ENCODE measurements at regions not wholly inside any gene's neighbourhood (a gene's known extent, or its start where the extent isn't known, plus 50 kb on each side); places are given as distances from the start of the nearest gene placed in this dataset.
"Not testable (repeated sequence)": the region's sequence is repeated elsewhere in the genome, so short reads cannot be mapped to it uniquely, and the experiment has no call there.

DNA sequence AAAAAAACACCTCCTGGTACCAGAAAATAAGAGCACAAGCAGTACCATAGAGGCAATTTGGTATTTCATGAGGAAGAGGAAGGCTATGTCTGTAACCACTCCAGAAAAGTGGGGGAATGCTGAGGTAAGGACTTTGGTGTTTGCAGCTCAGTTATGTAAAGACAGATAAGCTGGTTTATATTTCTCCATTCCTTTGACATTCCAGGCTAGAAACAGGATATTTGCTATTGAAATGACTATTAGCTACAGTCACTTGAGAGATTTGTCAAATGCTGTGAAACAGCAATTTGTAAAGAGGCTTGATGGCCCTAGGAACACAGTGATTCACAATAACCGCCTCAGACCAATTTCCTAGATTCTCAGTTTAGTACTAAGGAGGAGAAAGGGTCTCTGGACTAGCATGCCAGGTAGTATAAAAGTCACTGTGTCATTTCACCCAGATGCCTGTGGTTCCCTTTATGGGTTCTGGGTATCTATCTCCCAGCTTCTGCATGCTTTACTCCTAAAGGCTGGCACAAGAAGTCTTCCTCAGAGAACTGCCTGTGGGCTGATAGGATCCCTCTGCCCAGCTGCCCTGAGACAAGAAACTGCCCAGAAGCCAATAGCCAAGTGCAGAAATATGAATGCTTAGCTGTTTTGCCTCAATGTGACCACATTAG is 80.5 kb downstream of the VCAM1 start:
- DNase-seq (ENCODE audit: low read depth), result peak; percentile 16
- no peak overlapping the region for H3K4me3 ChIP-seq (ENCODE audit: low read length)
- TF ChIP-seq, protein P1, sequence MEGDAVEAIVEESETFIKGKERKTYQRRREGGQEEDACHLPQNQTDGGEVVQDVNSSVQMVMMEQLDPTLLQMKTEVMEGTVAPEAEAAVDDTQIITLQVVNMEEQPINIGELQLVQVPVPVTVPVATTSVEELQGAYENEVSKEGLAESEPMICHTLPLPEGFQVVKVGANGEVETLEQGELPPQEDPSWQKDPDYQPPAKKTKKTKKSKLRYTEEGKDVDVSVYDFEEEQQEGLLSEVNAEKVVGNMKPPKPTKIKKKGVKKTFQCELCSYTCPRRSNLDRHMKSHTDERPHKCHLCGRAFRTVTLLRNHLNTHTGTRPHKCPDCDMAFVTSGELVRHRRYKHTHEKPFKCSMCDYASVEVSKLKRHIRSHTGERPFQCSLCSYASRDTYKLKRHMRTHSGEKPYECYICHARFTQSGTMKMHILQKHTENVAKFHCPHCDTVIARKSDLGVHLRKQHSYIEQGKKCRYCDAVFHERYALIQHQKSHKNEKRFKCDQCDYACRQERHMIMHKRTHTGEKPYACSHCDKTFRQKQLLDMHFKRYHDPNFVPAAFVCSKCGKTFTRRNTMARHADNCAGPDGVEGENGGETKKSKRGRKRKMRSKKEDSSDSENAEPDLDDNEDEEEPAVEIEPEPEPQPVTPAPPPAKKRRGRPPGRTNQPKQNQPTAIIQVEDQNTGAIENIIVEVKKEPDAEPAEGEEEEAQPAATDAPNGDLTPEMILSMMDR (conservative IDR thresholded peaks at IDR 0.05; ENCODE audit: low read depth, low read length), result no peak

- not testable (repeated sequence) for DNase-seq (ENCODE audit: low read depth)
Measured at GRCh38 chr1:100801256-100801655, 81.7 kb downstream of the VCAM1 start.

DNA sequence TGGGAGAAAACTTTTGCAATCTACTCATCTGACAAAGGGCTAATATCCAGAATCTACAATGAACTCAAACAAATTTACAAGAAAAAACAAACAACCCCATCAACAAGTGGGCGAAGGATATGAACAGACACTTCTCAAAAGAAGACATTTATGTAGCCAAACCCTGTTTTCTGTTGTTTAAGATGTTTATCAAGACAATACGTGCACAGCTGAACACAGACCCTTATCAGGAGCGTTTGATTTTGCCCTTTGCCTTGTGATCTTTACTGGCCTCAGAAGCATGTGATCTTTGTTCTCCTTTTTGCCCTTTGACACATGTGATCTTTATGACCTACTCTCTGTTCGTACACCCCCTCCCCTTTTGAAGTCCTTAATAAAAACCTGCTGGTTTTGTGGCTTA is 83.7 kb downstream of the VCAM1 start:
- not testable (repeated sequence) for H3K4me3 ChIP-seq (ENCODE audit: low read length); DNase-seq (ENCODE audit: low read depth)

More at GRCh38 chr1:100801256-100801655, 81.7 kb downstream of the VCAM1 start:
- H3K4me3 ChIP-seq (ENCODE audit: low read length), result not testable (repeated sequence)

DNA sequence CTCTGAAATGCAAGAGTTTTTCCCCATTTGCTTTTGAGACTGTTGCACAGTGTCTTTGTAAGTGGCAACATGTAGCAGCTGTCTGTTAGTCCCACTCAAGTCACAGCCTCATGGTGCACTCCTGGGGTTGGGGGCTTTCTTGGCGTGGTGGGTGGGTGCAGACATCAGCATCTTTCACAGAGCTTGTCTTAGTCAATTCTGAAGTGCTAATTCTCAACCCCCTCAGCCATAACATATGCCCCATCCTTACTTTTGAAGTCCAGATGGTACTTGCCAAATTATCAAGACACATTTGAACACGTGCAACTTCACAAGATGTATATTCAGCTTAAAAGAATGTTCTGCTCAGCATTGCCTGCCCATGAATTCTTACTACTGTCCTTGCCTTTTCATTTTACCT is 87.1 kb downstream of the VCAM1 start:
- TF ChIP-seq, protein P1 (conservative IDR thresholded peaks at IDR 0.05; ENCODE audit: low read depth, low read length), result no peak
- H3K4me3 ChIP-seq (ENCODE audit: low read length), result no peak overlapping the region
- DNase-seq (ENCODE audit: low read depth), result no peak

GRCh38 chr1:100810360-100810759 is 84.3 kb downstream of the EXTL2 start:
- H3K4me3 ChIP-seq (ENCODE audit: low read length), result no peak overlapping the region
- TF ChIP-seq, protein P1 (conservative IDR thresholded peaks at IDR 0.05; ENCODE audit: low read depth, low read length), result no peak
- no peak for DNase-seq (ENCODE audit: low read depth)

- TF ChIP-seq, protein P1 (conservative IDR thresholded peaks at IDR 0.05; ENCODE audit: low read depth, low read length), result no peak
- DNase-seq (ENCODE audit: low read depth), result no peak
- no peak overlapping the region for H3K4me3 ChIP-seq (ENCODE audit: low read length)
Measured at GRCh38 chr1:100811808-100812207, 82.8 kb downstream of the EXTL2 start.

GRCh38 chr1:100814938-100815337 is 79.7 kb downstream of the EXTL2 start:
- DNase-seq (ENCODE audit: low read depth); H3K4me3 ChIP-seq (ENCODE audit: low read length): not testable (repeated sequence)

DNA sequence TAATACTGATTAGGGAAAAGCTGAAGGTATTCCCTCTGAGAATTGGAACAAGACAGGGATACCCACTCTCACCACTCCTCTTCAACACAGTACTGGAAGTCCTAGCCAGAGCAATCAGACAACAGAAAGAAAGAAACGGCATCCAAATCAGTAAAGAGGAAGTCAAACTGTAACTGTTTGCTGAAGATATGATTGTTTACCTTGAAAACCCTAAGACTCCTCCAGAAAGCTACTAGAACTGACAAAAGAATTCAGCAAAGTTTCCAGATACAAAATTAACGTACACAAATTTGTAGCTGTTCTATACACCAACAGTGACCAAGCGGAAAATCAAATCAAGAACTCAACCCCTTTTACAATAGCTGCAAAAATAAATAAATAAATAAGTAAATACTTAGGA is 78.6 kb downstream of the EXTL2 start:
- no peak for DNase-seq (ENCODE audit: low read depth)
- TF ChIP-seq, protein P1 (conservative IDR thresholded peaks at IDR 0.05; ENCODE audit: low read depth, low read length), result no peak
- H3K4me3 ChIP-seq (ENCODE audit: low read length), result no peak overlapping the region

- not testable (repeated sequence) for DNase-seq (ENCODE audit: low read depth); H3K4me3 ChIP-seq (ENCODE audit: low read length)
Measured at GRCh38 chr1:100820195-100820594, 74.4 kb downstream of the EXTL2 start.

GRCh38 chr1:100821919-100822318 is 72.7 kb downstream of the EXTL2 start:
- DNase-seq (ENCODE audit: low read depth); H3K4me3 ChIP-seq (ENCODE audit: low read length): not testable (repeated sequence)
